ENCODE measurements at regions not wholly inside any gene's neighbourhood (a gene's known extent, or its start where the extent isn't known, plus 50 kb on each side); places are given as distances from the start of the nearest gene placed in this dataset.

GRCh38 chr13:33717775-33718174 is 100.2 kb upstream of the RFC3 start:
- Histone ChIP-seq H2AK5ac (ENCODE audit: low read length) (no peak overlapping the region), H3K56ac (ENCODE audit: low read length) (no peak overlapping the region), H3K18ac (ENCODE audit: low read length) (no peak overlapping the region), H3K4me2 (ENCODE audit: low read length) (no peak overlapping the region), H4K5ac (ENCODE audit: low read length) (no peak overlapping the region), H3K9ac (ENCODE audit: low read length) (no peak overlapping the region), H3K4me1 (ENCODE audit: control insufficient read depth, low read depth, low read length) (no peaks in the 10 kb centered on the region), H2BK5ac (ENCODE audit: low read length) (no peak overlapping the region), H2BK120ac (ENCODE audit: low read depth, low read length) (no peak overlapping the region), H4K8ac (ENCODE audit: low read depth, low read length) (no peak overlapping the region), H3K4me3 (ENCODE audit: low read length) (no peak overlapping the region), H3K36me3 (ENCODE audit: control insufficient read depth, insufficient read depth, low read length) (no peaks in the 10 kb centered on the region), H3K27me3 (ENCODE audit: insufficient read depth, low read length, poor library complexity) (no peaks in the 10 kb centered on the region), H2BK15ac (replicated peaks; ENCODE audit: low read depth) (no peak overlapping the region), H3K27ac (ENCODE audit: low read depth, low read length) (no peak overlapping the region), H3K79me2 (ENCODE audit: control insufficient read depth, insufficient read depth, low read length) (no peaks in the 10 kb centered on the region), H3K4ac (ENCODE audit: low read depth, low read length) (no peak overlapping the region), H3K79me1 (ENCODE audit: low read length) (no peaks in the 10 kb centered on the region), H3K23ac (ENCODE audit: low read length) (no peak overlapping the region)
- DNase-seq = no peak

- Histone ChIP-seq H2BK5ac (ENCODE audit: low read length) (no peak overlapping the region), H3K9ac (ENCODE audit: low read length) (no peak overlapping the region), H2BK15ac (replicated peaks; ENCODE audit: low read depth) (no peak overlapping the region), H4K8ac (ENCODE audit: low read depth, low read length) (no peak overlapping the region), H3K18ac (ENCODE audit: low read length) (no peak overlapping the region), H3K4me1 (ENCODE audit: control insufficient read depth, low read depth, low read length) (peaks cover 3% of the 10 kb centered on the region), H3K4me2 (ENCODE audit: low read length) (no peak overlapping the region), H3K79me1 (ENCODE audit: low read length) (no peaks in the 10 kb centered on the region), H2AK5ac (ENCODE audit: low read length) (no peak overlapping the region), H3K27me3 (ENCODE audit: insufficient read depth, low read length, poor library complexity) (no peaks in the 10 kb centered on the region), H2BK120ac (ENCODE audit: low read depth, low read length) (no peak overlapping the region), H3K4me3 (ENCODE audit: low read length) (no peak overlapping the region), H3K36me3 (ENCODE audit: control insufficient read depth, insufficient read depth, low read length) (no peaks in the 10 kb centered on the region), H4K5ac (ENCODE audit: low read length) (no peak overlapping the region), H3K27ac (ENCODE audit: low read depth, low read length) (no peak overlapping the region), H3K23ac (ENCODE audit: low read length) (no peak overlapping the region), H3K4ac (ENCODE audit: low read depth, low read length) (no peak overlapping the region), H3K56ac (ENCODE audit: low read length) (no peak overlapping the region), H3K79me2 (ENCODE audit: control insufficient read depth, insufficient read depth, low read length) (no peaks in the 10 kb centered on the region)
- DNase-seq = no peak
- WGBS (ENCODE audit: extremely low coverage, insufficient coverage, low lambda C conversion rate) = no CpG with 5 or more reads among the region's 1 CpG
Observed at GRCh38 chr13:33721724-33722123, 96.2 kb upstream of the RFC3 start.

DNA sequence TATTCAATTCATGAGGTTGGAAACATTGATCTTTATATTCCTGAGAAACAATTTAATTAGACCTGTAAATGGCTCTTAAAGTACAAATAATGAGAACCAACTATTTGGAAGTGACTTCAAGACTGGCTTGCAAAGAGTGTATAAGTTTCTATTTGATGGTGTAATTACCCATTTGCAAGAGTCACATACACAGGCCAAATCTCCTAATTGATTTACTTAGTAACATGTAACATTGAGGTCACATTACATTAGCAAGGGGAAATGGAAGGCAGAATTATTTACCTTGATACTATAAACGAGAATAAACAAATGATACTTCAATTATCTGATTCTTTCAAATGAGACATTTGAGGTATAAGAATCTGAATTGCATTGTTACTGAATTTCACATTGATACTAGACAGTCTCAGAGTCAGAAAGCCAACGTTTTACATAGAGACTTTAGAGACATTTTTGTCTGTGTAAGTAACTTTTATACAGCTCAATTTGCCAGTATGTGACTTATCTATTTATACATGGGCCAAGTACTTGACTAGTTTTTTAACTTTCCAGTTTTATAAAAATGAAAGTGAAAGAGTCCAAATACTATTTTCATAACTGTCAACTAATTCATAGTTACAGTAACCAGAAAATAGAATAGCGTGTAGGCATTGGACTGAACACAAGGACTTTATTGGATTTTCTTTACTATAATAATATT is 95.6 kb upstream of the RFC3 start:
- no peaks in the 10 kb centered on the region for H3K79me1 ChIP-seq (ENCODE audit: low read length)
- no peak overlapping the region for H3K23ac ChIP-seq (ENCODE audit: low read length)
- no peak for DNase-seq
- H4K5ac ChIP-seq (ENCODE audit: low read length) = no peak overlapping the region
- no peaks in the 10 kb centered on the region for H3K79me2 ChIP-seq (ENCODE audit: control insufficient read depth, insufficient read depth, low read length)
- no CpG with 5 or more reads among the region's 3 CpGs for WGBS (ENCODE audit: extremely low coverage, insufficient coverage, low lambda C conversion rate)
- H3K4me1 ChIP-seq (ENCODE audit: control insufficient read depth, low read depth, low read length) = peaks cover 3% of the 10 kb centered on the region
- no peak overlapping the region for H3K56ac ChIP-seq (ENCODE audit: low read length)
- H3K27ac ChIP-seq (ENCODE audit: low read depth, low read length) = no peak overlapping the region
- H2BK120ac ChIP-seq (ENCODE audit: low read depth, low read length) = no peak overlapping the region
- H3K36me3 ChIP-seq (ENCODE audit: control insufficient read depth, insufficient read depth, low read length) = no peaks in the 10 kb centered on the region
- H3K4me3 ChIP-seq (ENCODE audit: low read length) = no peak overlapping the region
- no peak overlapping the region for H3K9ac ChIP-seq (ENCODE audit: low read length)
- no peak overlapping the region for H2BK5ac ChIP-seq (ENCODE audit: low read length)
- H3K27me3 ChIP-seq (ENCODE audit: insufficient read depth, low read length, poor library complexity) = no peaks in the 10 kb centered on the region
- H3K18ac ChIP-seq (ENCODE audit: low read length) = no peak overlapping the region
- no peak overlapping the region for H2AK5ac ChIP-seq (ENCODE audit: low read length)
- H3K4ac ChIP-seq (ENCODE audit: low read depth, low read length) = no peak overlapping the region
- H3K4me2 ChIP-seq (ENCODE audit: low read length) = no peak overlapping the region
- no peak overlapping the region for H2BK15ac ChIP-seq (replicated peaks; ENCODE audit: low read depth)
- H4K8ac ChIP-seq (ENCODE audit: low read depth, low read length) = no peak overlapping the region

- Histone ChIP-seq H3K4me1 (ENCODE audit: control insufficient read depth, low read depth, low read length) (peaks cover 3% of the 10 kb centered on the region), H4K5ac (ENCODE audit: low read length) (no peak overlapping the region), H3K18ac (ENCODE audit: low read length) (no peak overlapping the region), H3K23ac (ENCODE audit: low read length) (no peak overlapping the region), H3K4me3 (ENCODE audit: low read length) (no peak overlapping the region), H3K4me2 (ENCODE audit: low read length) (no peak overlapping the region), H2BK120ac (ENCODE audit: low read depth, low read length) (no peak overlapping the region), H3K36me3 (ENCODE audit: control insufficient read depth, insufficient read depth, low read length) (no peaks in the 10 kb centered on the region), H3K9ac (ENCODE audit: low read length) (no peak overlapping the region), H3K79me1 (ENCODE audit: low read length) (no peaks in the 10 kb centered on the region), H3K56ac (ENCODE audit: low read length) (peak overlapping the region; percentile 66), H3K79me2 (ENCODE audit: control insufficient read depth, insufficient read depth, low read length) (no peaks in the 10 kb centered on the region), H2BK5ac (ENCODE audit: low read length) (no peak overlapping the region), H3K27ac (ENCODE audit: low read depth, low read length) (no peak overlapping the region), H4K8ac (ENCODE audit: low read depth, low read length) (no peak overlapping the region), H3K4ac (ENCODE audit: low read depth, low read length) (peak overlapping the region; percentile 79), H3K27me3 (ENCODE audit: insufficient read depth, low read length, poor library complexity) (no peaks in the 10 kb centered on the region), H2BK15ac (replicated peaks; ENCODE audit: low read depth) (peak overlapping the region; percentile 27), H2AK5ac (ENCODE audit: low read length) (no peak overlapping the region)
- no peak for DNase-seq
Observed at GRCh38 chr13:33723365-33723764, 94.6 kb upstream of the RFC3 start.

GRCh38 chr13:33723772-33724435 is 94.0 kb upstream of the RFC3 start:
- Histone ChIP-seq H3K27ac (ENCODE audit: low read depth, low read length) (no peak overlapping the region), H3K79me1 (ENCODE audit: low read length) (no peaks in the 10 kb centered on the region)

GRCh38 chr13:33725340-33725739 is 92.6 kb upstream of the RFC3 start:
- Histone ChIP-seq H3K4me2 (ENCODE audit: low read length) (no peak overlapping the region), H2AK5ac (ENCODE audit: low read length) (no peak overlapping the region), H3K56ac (ENCODE audit: low read length) (no peak overlapping the region), H2BK15ac (replicated peaks; ENCODE audit: low read depth) (no peak overlapping the region), H3K4ac (ENCODE audit: low read depth, low read length) (no peak overlapping the region), H3K18ac (ENCODE audit: low read length) (no peak overlapping the region), H3K4me1 (ENCODE audit: control insufficient read depth, low read depth, low read length) (peaks cover 3% of the 10 kb centered on the region), H3K23ac (ENCODE audit: low read length) (no peak overlapping the region), H3K9ac (ENCODE audit: low read length) (no peak overlapping the region), H4K5ac (ENCODE audit: low read length) (no peak overlapping the region), H3K4me3 (ENCODE audit: low read length) (no peak overlapping the region), H3K36me3 (ENCODE audit: control insufficient read depth, insufficient read depth, low read length) (no peaks in the 10 kb centered on the region), H2BK5ac (ENCODE audit: low read length) (no peak overlapping the region), H3K27me3 (ENCODE audit: insufficient read depth, low read length, poor library complexity) (no peaks in the 10 kb centered on the region), H2BK120ac (ENCODE audit: low read depth, low read length) (no peak overlapping the region), H3K27ac (ENCODE audit: low read depth, low read length) (no peak overlapping the region), H3K79me1 (ENCODE audit: low read length) (no peaks in the 10 kb centered on the region), H3K79me2 (ENCODE audit: control insufficient read depth, insufficient read depth, low read length) (no peaks in the 10 kb centered on the region), H4K8ac (ENCODE audit: low read depth, low read length) (no peak overlapping the region)
- no peak for DNase-seq
- no CpG with 5 or more reads among the region's 2 CpGs for WGBS (ENCODE audit: extremely low coverage, insufficient coverage, low lambda C conversion rate)

More at GRCh38 chr13:33723772-33724435, 94.0 kb upstream of the RFC3 start:
- Histone ChIP-seq H3K4ac (ENCODE audit: low read depth, low read length) (no peak overlapping the region), H3K79me2 (ENCODE audit: control insufficient read depth, insufficient read depth, low read length) (no peaks in the 10 kb centered on the region), H3K9ac (ENCODE audit: low read length) (no peak overlapping the region), H4K5ac (ENCODE audit: low read length) (no peak overlapping the region), H2BK120ac (ENCODE audit: low read depth, low read length) (no peak overlapping the region), H3K4me3 (ENCODE audit: low read length) (no peak overlapping the region), H2BK5ac (ENCODE audit: low read length) (no peak overlapping the region), H3K36me3 (ENCODE audit: control insufficient read depth, insufficient read depth, low read length) (no peaks in the 10 kb centered on the region), H3K23ac (ENCODE audit: low read length) (no peak overlapping the region), H2AK5ac (ENCODE audit: low read length) (no peak overlapping the region), H4K8ac (ENCODE audit: low read depth, low read length) (no peak overlapping the region), H3K4me2 (ENCODE audit: low read length) (no peak overlapping the region), H3K4me1 (ENCODE audit: control insufficient read depth, low read depth, low read length) (peaks cover 3% of the 10 kb centered on the region), H3K18ac (ENCODE audit: low read length) (no peak overlapping the region), H2BK15ac (replicated peaks; ENCODE audit: low read depth) (no peak overlapping the region), H3K56ac (ENCODE audit: low read length) (no peak overlapping the region), H3K27me3 (ENCODE audit: insufficient read depth, low read length, poor library complexity) (no peaks in the 10 kb centered on the region)
- peak; percentile 95 for DNase-seq
- no CpG with 5 or more reads among the region's 4 CpGs for WGBS (ENCODE audit: extremely low coverage, insufficient coverage, low lambda C conversion rate)
